OCI-LY3 (cell line): ENCODE measurements at regions not wholly inside any gene's neighbourhood (a gene's known extent, or its start where the extent isn't known, plus 50 kb on each side); places are given as distances from the start of the nearest gene placed in this dataset.

Experiments used
- H2AFZ ChIP-seq: fragments of 200-600, 300-600 bp; shearing (Covaris generic); 2 replicates; pipeline ENCODE4 v1.6.0; 2014; ENCODE audit warnings: antibody characterized with exemption, low read depth, low read length
- H3K27ac ChIP-seq: fragments of 200-600, 300-600 bp; sonication (generic); 2 replicates; pipeline ENCODE4 v1.5.1; 2014; ENCODE audit warnings: mild to moderate bottlenecking, low read length, moderate library complexity, mixed read lengths
- H3K27me3 ChIP-seq: fragments of 200-600, 300-600 bp; sonication (generic); 2 replicates; pipeline ENCODE4 v1.6.1; 2014; ENCODE audit warnings: low read depth, low read length, mixed read lengths
- H3K36me3 ChIP-seq: fragments of 200-600, 300-600 bp; sonication (generic); replicated peaks from 2 replicates; pipeline ENCODE3; 2014; ENCODE audit warnings: low read depth, low read length, mixed read lengths
- H3K4me1 ChIP-seq: fragments of 300-600, 200-600 bp; sonication (generic); 2 replicates; pipeline ENCODE4 v1.6.1; 2014; ENCODE audit warnings: low read length, mixed read lengths
- H3K4me2 ChIP-seq: fragments of 200-600, 300-600 bp; sonication (generic); 2 replicates; pipeline ENCODE4 v1.6.1; 2014; ENCODE audit warnings: low read length, mixed read lengths
- H3K4me3 ChIP-seq: fragments of 300-600, 200-600 bp; sonication (generic); 2 replicates; pipeline ENCODE4 v1.5.1; 2014; ENCODE audit warnings: antibody characterized with exemption, mild to moderate bottlenecking, low read length, moderate library complexity
- H3K79me2 ChIP-seq: fragments of 300-600, 200-600 bp; shearing (Covaris generic); 2 replicates; pipeline ENCODE4 v1.6.1; 2014; ENCODE audit warnings: mild to moderate bottlenecking, low read length, mixed read lengths
- H3K9ac ChIP-seq: fragments of 300-600, 200-600 bp; shearing (Covaris generic); 2 replicates; pipeline ENCODE4 v1.6.0; 2014; ENCODE audit warnings: mild to moderate bottlenecking, low read length, moderate library complexity
- H3K9me3 ChIP-seq: fragments of 200-600, 300-600 bp; shearing (Covaris generic); 2 replicates; pipeline ENCODE4 v1.6.1; 2014; ENCODE audit warnings: low read length, mixed read lengths; ENCODE audit not compliant: insufficient read depth
- H4K20me1 ChIP-seq: fragments of 200-600, 300-600 bp; sonication (generic); 2 replicates; pipeline ENCODE4 v1.6.1; 2016; ENCODE audit warnings: low read length, mixed read lengths; ENCODE audit not compliant: insufficient read depth
- CTCF ChIP-seq: fragments of 200-600, 300-600 bp; sonication (generic); IDR thresholded peaks from 2 replicates; pipeline ENCODE4 v1.5.1; 2014; ENCODE audit warnings: antibody characterized with exemption, low read length, low read depth
- EZH2phosphoT487 ChIP-seq: fragments of 200-600 bp; shearing (Covaris generic); IDR thresholded peaks from 2 replicates; pipeline ENCODE4 v1.6.1; 2018; ENCODE audit warnings: antibody characterized with exemption, mixed run types, low read depth

GRCh38 chr2:221216636-221217035, 355.5 kb downstream of the EPHA4 start:
- Histone ChIP-seq H4K20me1 (no peaks in the 10 kb centered on the region), H3K4me1 (peaks cover 7% of the 10 kb centered on the region), H3K9me3 (no peaks in the 10 kb centered on the region), H3K4me2 (peak overlapping the region; percentile 12; the same call in 1 of the 2 replicates), H3K27ac (no peak overlapping the region), H3K9ac (no peak overlapping the region), H2AFZ (peak overlapping the region; percentile 65), H3K27me3 (no peaks in the 10 kb centered on the region), H3K36me3 (no peaks in the 10 kb centered on the region), H3K4me3 (no peak overlapping the region), H3K79me2 (no peaks in the 10 kb centered on the region)
- TF ChIP-seq EZH2phosphoT487 (no peak), CTCF (no peak)

GRCh38 chr2:221225752-221226151, 346.4 kb downstream of the EPHA4 start:
- H3K27ac ChIP-seq = no peak overlapping the region
- H3K27me3 ChIP-seq = no peaks in the 10 kb centered on the region
- no peak for TF ChIP-seq CTCF
- TF ChIP-seq EZH2phosphoT487 = no peak
- H2AFZ ChIP-seq = no peak overlapping the region
- no peaks in the 10 kb centered on the region for H3K79me2 ChIP-seq
- H3K4me1 ChIP-seq = no peaks in the 10 kb centered on the region
- no peak overlapping the region for H3K4me3 ChIP-seq
- no peak overlapping the region for H3K4me2 ChIP-seq
- H3K9ac ChIP-seq = no peak overlapping the region
- no peaks in the 10 kb centered on the region for H4K20me1 ChIP-seq
- no peaks in the 10 kb centered on the region for H3K9me3 ChIP-seq
- no peaks in the 10 kb centered on the region for H3K36me3 ChIP-seq

GRCh38 chr2:221228214-221228769, 343.8 kb downstream of the EPHA4 start:
- Histone ChIP-seq H3K4me3 (no peak overlapping the region), H3K36me3 (no peaks in the 10 kb centered on the region), H3K4me1 (no peaks in the 10 kb centered on the region), H2AFZ (no peak overlapping the region), H3K9ac (no peak overlapping the region), H3K9me3 (no peaks in the 10 kb centered on the region), H3K27me3 (no peaks in the 10 kb centered on the region), H3K79me2 (no peaks in the 10 kb centered on the region), H4K20me1 (no peaks in the 10 kb centered on the region), H3K27ac (no peak overlapping the region), H3K4me2 (no peak overlapping the region)
- TF ChIP-seq EZH2phosphoT487 (no peak), CTCF (no peak)

- H2AFZ ChIP-seq = no peak overlapping the region
- H3K27ac ChIP-seq = no peak overlapping the region
- H4K20me1 ChIP-seq = no peaks in the 10 kb centered on the region
- no peaks in the 10 kb centered on the region for H3K9me3 ChIP-seq
- H3K9ac ChIP-seq = no peak overlapping the region
- no peaks in the 10 kb centered on the region for H3K27me3 ChIP-seq
- H3K4me3 ChIP-seq = no peak overlapping the region
- no peaks in the 10 kb centered on the region for H3K4me1 ChIP-seq
- H3K4me2 ChIP-seq = no peak overlapping the region
- H3K79me2 ChIP-seq = no peaks in the 10 kb centered on the region
- TF ChIP-seq EZH2phosphoT487 (no peak), CTCF (no peak)
- H3K36me3 ChIP-seq = no peaks in the 10 kb centered on the region
Observed at GRCh38 chr2:221229099-221229498, 343.0 kb downstream of the EPHA4 start.
